Vagina (tissue), 2 donors: ENCODE measurements at regions not wholly inside any gene's neighbourhood (a gene's known extent, or its start where the extent isn't known, plus 50 kb on each side); places are given as distances from the start of the nearest gene placed in this dataset.

Experiments
- DNase-seq, 2 donors: peaks; one replicate each; pipeline ENCODE4 v3.0.0-alpha.2; 2017; ENCODE audit errors: extremely low spot score in 2 of 2
- H3K27ac ChIP-seq: fragments of 200-600 bp; sonication (generic); one replicate; pipeline ENCODE4 v1.5.1; 2019
- H3K27me3 ChIP-seq: fragments of 200-600 bp; sonication (generic); one replicate; pipeline ENCODE4 v1.5.1; 2019
- H3K36me3 ChIP-seq, 2 donors: fragments of 200-600 bp; sonication (generic); one replicate each; pipeline ENCODE4 v1.5.1; 2017 to 2019
- H3K4me1 ChIP-seq: fragments of 200-600 bp; sonication (generic); one replicate; pipeline ENCODE4 v1.5.1; 2019
- H3K4me3 ChIP-seq, 2 donors: fragments of 200-600 bp; sonication (generic); 1 replicate in 1 of 2; 2 replicates in 1 of 2; pipeline ENCODE4 v1.5.1; 2016 to 2019
- H3K9me3 ChIP-seq: fragments of 200-600 bp; sonication (generic); one replicate; pipeline ENCODE4 v1.5.1; 2019
- POLR2A ChIP-seq, 2 donors: fragments of 450-650 bp; IDR thresholded peaks; one replicate each; pipeline ENCODE4 v1.6.1; 2017; ENCODE audit warnings: antibody characterized with exemption in 2 of 2, mild to moderate bottlenecking in 2 of 2, moderate library complexity in 2 of 2
- POLR2AphosphoS5 ChIP-seq, 2 donors: sonication (generic); formaldehyde crosslinking; IDR thresholded peaks; one replicate each; pipeline ENCODE4 v1.9.0; 2017; ENCODE audit warnings: antibody characterized with exemption in 2 of 2, mild to moderate bottlenecking in 2 of 2, low read depth in 1 of 2; ENCODE audit not compliant: insufficient read depth in 1 of 2
- intact Hi-C: fragments of 100-400 bp; cut with DNase I; formaldehyde crosslinking; loops from one replicate; pipeline ENCODE4 v1.15.1; 2023
- TF ChIP-seq, protein P1 (sequence below), 3 experiments: fragments of 450-650 bp in 2 of 3; fragments of 200-600 bp in 1 of 3; sonication (generic) in 1 of 3; IDR thresholded peaks; one replicate each; pipeline ENCODE4 v1.5.1; 2017 to 2019; ENCODE audit warnings: antibody characterized with exemption in 3 of 3, mild to moderate bottlenecking in 2 of 3, moderate library complexity in 2 of 3

DNA sequence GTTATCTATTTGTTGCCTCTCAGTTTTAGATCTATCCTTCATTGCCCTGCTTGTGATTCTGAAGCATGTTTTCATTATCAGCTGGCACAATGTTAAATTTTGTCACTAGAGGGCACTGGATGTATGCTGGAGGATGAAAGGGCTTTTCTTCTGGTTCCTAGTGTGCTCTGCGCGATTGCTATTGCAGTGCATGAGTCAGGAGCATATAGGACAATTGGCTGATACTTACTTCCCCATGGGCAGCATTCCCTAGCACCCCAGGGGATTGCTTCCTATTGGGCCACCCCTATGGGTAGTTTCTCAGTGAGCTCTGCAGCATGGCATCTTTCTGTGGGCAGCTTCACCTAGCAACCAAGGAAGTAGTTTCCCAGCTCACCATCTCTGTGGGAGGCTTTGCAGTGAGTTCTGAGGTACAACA, 280.3 kb upstream of the SYNCRIP start:
- intact Hi-C loops: no loop called here
- DNase-seq: no peak

DNA sequence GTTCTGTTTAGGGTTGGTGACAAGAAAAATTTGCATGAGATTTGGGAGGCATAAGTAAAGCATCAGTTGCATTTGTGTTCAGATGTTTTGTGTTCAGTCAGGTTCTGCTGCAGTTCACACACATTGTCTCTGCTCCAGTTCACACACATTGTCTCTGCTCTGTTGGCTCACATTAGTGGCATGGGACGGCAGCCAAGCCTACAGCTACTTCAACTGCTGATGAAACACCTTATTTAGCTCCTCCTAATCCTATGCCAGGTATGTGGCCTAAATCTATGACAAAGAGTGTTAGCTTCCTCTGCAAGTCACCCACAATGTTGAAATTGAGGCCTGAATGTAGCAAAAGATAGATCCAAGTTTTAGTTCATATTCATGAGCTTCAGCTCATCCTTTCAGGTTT, 278.1 kb upstream of the SYNCRIP start:
- TF ChIP-seq POLR2A (IDR thresholded peaks at IDR 0.05): no peak
- TF ChIP-seq, protein P1, sequence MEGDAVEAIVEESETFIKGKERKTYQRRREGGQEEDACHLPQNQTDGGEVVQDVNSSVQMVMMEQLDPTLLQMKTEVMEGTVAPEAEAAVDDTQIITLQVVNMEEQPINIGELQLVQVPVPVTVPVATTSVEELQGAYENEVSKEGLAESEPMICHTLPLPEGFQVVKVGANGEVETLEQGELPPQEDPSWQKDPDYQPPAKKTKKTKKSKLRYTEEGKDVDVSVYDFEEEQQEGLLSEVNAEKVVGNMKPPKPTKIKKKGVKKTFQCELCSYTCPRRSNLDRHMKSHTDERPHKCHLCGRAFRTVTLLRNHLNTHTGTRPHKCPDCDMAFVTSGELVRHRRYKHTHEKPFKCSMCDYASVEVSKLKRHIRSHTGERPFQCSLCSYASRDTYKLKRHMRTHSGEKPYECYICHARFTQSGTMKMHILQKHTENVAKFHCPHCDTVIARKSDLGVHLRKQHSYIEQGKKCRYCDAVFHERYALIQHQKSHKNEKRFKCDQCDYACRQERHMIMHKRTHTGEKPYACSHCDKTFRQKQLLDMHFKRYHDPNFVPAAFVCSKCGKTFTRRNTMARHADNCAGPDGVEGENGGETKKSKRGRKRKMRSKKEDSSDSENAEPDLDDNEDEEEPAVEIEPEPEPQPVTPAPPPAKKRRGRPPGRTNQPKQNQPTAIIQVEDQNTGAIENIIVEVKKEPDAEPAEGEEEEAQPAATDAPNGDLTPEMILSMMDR (IDR thresholded peaks at IDR 0.05): no peak
- TF ChIP-seq POLR2AphosphoS5 (IDR thresholded peaks at IDR 0.05; ENCODE audit: insufficient read depth in 1 of 2, low read depth in 1 of 2): no peak
- no peak overlapping the region for H3K27ac ChIP-seq
- H3K36me3 ChIP-seq: no peaks in the 10 kb centered on the region
- H3K4me3 ChIP-seq: no peak overlapping the region
- no peaks in the 10 kb centered on the region for H3K9me3 ChIP-seq
- DNase-seq: no peak
- intact Hi-C loops: no loop called here
- H3K4me1 ChIP-seq: no peaks in the 10 kb centered on the region
- no peaks in the 10 kb centered on the region for H3K27me3 ChIP-seq

More for the DNA sequence above, 280.3 kb upstream of the SYNCRIP start:
- H3K27me3 ChIP-seq: no peaks in the 10 kb centered on the region
- no peaks in the 10 kb centered on the region for H3K4me1 ChIP-seq
- TF ChIP-seq POLR2A (IDR thresholded peaks at IDR 0.05): no peak
- TF ChIP-seq, protein P1 (IDR thresholded peaks at IDR 0.05): no peak
- TF ChIP-seq POLR2AphosphoS5 (IDR thresholded peaks at IDR 0.05; ENCODE audit: insufficient read depth in 1 of 2, low read depth in 1 of 2): no peak
- H3K36me3 ChIP-seq: no peaks in the 10 kb centered on the region
- no peak overlapping the region for H3K27ac ChIP-seq
- H3K4me3 ChIP-seq: no peak overlapping the region
- H3K9me3 ChIP-seq: no peaks in the 10 kb centered on the region

GRCh38 chr6:85917522-85917921, 274.8 kb upstream of the SYNCRIP start:
- no peaks in the 10 kb centered on the region for H3K27me3 ChIP-seq
- no peaks in the 10 kb centered on the region for H3K4me1 ChIP-seq
- DNase-seq: no peak
- no peak overlapping the region for H3K4me3 ChIP-seq
- no peaks in the 10 kb centered on the region for H3K36me3 ChIP-seq
- H3K27ac ChIP-seq: no peak overlapping the region
- no peaks in the 10 kb centered on the region for H3K9me3 ChIP-seq
- TF ChIP-seq POLR2AphosphoS5 (IDR thresholded peaks at IDR 0.05; ENCODE audit: insufficient read depth in 1 of 2, low read depth in 1 of 2) (no peak), POLR2A (IDR thresholded peaks at IDR 0.05) (no peak)
- intact Hi-C loops: no loop called here

DNA sequence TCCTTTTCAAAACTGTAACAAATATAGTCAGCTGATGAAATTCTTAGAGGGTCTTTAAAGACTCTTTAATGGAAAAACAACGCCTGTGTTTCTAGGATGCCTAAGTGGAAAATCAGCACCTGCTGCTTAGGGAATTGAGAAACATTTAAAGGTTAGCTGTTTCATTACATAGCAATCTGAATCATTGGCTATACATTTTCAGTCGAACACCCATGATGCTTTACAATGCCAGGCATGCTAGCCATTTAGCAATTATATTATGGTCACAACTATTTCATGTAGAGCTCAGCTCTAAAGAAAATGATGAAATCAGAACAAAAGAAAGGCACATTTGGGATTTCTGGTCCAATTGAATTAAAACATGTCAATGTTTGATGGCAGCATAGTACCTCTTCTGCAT, 270.3 kb upstream of the SYNCRIP start:
- H3K27ac ChIP-seq: no peak overlapping the region
- TF ChIP-seq, protein P1 (IDR thresholded peaks at IDR 0.05): no peak
- TF ChIP-seq POLR2AphosphoS5 (IDR thresholded peaks at IDR 0.05; ENCODE audit: insufficient read depth in 1 of 2, low read depth in 1 of 2): no peak
- no peak for TF ChIP-seq POLR2A (IDR thresholded peaks at IDR 0.05)

GRCh38 chr6:85912582-85912981, 269.9 kb upstream of the SYNCRIP start:
- intact Hi-C loops: no loop called here
- H3K36me3 ChIP-seq: no peaks in the 10 kb centered on the region

More for the DNA sequence above, 270.3 kb upstream of the SYNCRIP start:
- H3K4me1 ChIP-seq: no peaks in the 10 kb centered on the region
- H3K36me3 ChIP-seq: no peaks in the 10 kb centered on the region
- no peak for DNase-seq
- no peaks in the 10 kb centered on the region for H3K27me3 ChIP-seq
- H3K9me3 ChIP-seq: no peaks in the 10 kb centered on the region
- H3K4me3 ChIP-seq: no peak overlapping the region
- intact Hi-C loops: no loop called here

More at GRCh38 chr6:85912582-85912981, 269.9 kb upstream of the SYNCRIP start:
- no peak overlapping the region for H3K4me3 ChIP-seq
- H3K27me3 ChIP-seq: no peaks in the 10 kb centered on the region
- H3K4me1 ChIP-seq: no peaks in the 10 kb centered on the region
- no peak for DNase-seq
- TF ChIP-seq, protein P1 (IDR thresholded peaks at IDR 0.05): no peak
- TF ChIP-seq POLR2AphosphoS5 (IDR thresholded peaks at IDR 0.05; ENCODE audit: insufficient read depth in 1 of 2, low read depth in 1 of 2) (no peak), POLR2A (IDR thresholded peaks at IDR 0.05) (no peak)
- H3K27ac ChIP-seq: no peak overlapping the region
- H3K9me3 ChIP-seq: no peaks in the 10 kb centered on the region
